HEK293T (cell line): ENCODE measurements at regions not wholly inside any gene's neighbourhood (a gene's known extent, or its start where the extent isn't known, plus 50 kb on each side); places are given as distances from the start of the nearest gene placed in this dataset.

ENCODE experiments used
- FOXA1 ChIP-seq: fragments of 450-650 bp; IDR thresholded peaks from 2 replicates; pipeline ENCODE4 v1.6.1; 2016; ENCODE audit warnings: mild to moderate bottlenecking
- NFRKB ChIP-seq: fragments of 450-650 bp; IDR thresholded peaks from 2 replicates; pipeline ENCODE4 v1.6.1; 2016; ENCODE audit warnings: mild to moderate bottlenecking, moderate library complexity

GRCh38 chr1:231091831-231092301 is 51.8 kb upstream of the FAM89A start:
- TF ChIP-seq NFRKB: no peak
- TF ChIP-seq FOXA1: no peak
